GM23338 (cell line): ENCODE measurements at regions not wholly inside any gene's neighbourhood (a gene's known extent, or its start where the extent isn't known, plus 50 kb on each side); places are given as distances from the start of the nearest gene placed in this dataset.

Experiments used
- ATAC-seq: fragments of 200-7000 bp; cut with Tn5 transposase; 3 replicates; pipeline ENCODE4 v1.9.1; 2020
- DNase-seq: peaks from one replicate; pipeline ENCODE4 v3.0.0-alpha.2; 2015; ENCODE audit warnings: low spot score
- H2AFZ ChIP-seq: fragments of 200-600 bp; sonication (generic); 2 replicates; pipeline ENCODE4 v1.8.0; 2016; ENCODE audit warnings: antibody characterized with exemption, mild to moderate bottlenecking, moderate library complexity
- H3F3A ChIP-seq: fragments of 200-600 bp; sonication (generic); replicated peaks from 2 replicates; pipeline ENCODE4 v1.8.0; 2017; ENCODE audit warnings: antibody characterized with exemption, mixed run types, low read depth
- H3K27ac ChIP-seq: fragments of 200-600 bp; sonication (generic); 2 replicates; pipeline ENCODE4 v1.6.1; 2016; ENCODE audit warnings: low read depth
- H3K27me3 ChIP-seq: fragments of 200-600 bp; sonication (generic); 2 replicates; pipeline ENCODE4 v1.8.0; 2016; ENCODE audit warnings: mild to moderate bottlenecking, mixed run types, moderate library complexity; ENCODE audit not compliant: insufficient read depth
- H3K36me3 ChIP-seq: fragments of 200-600 bp; sonication (generic); 2 replicates; pipeline ENCODE4 v1.8.0; 2016; ENCODE audit warnings: mild to moderate bottlenecking; ENCODE audit not compliant: insufficient read depth
- H3K4me1 ChIP-seq: fragments of 200-600 bp; sonication (generic); 2 replicates; pipeline ENCODE4 v1.8.0; 2016; ENCODE audit warnings: mild to moderate bottlenecking, moderate library complexity; ENCODE audit not compliant: insufficient read depth
- H3K4me2 ChIP-seq: fragments of 200-600 bp; sonication (generic); 2 replicates; pipeline ENCODE4 v1.7.1; 2017; ENCODE audit warnings: mixed run types
- H3K4me3 ChIP-seq: fragments of 200-600 bp; sonication (generic); 2 replicates; pipeline ENCODE4 v1.6.1; 2016; ENCODE audit warnings: mixed run types
- H3K79me2 ChIP-seq: fragments of 200-600 bp; sonication (generic); replicated peaks from 2 replicates; pipeline ENCODE4 v1.8.0; 2017; ENCODE audit warnings: mild to moderate bottlenecking; ENCODE audit not compliant: insufficient read depth
- H3K9me2 ChIP-seq: fragments of 200-600 bp; sonication (generic); 2 replicates; pipeline ENCODE4 v1.8.0; 2017; ENCODE audit not compliant: insufficient read depth
- H4K20me1 ChIP-seq: fragments of 200-600 bp; sonication (generic); replicated peaks from 2 replicates; pipeline ENCODE4 v1.8.0; 2017; ENCODE audit warnings: mild to moderate bottlenecking; ENCODE audit not compliant: insufficient read depth
- H3K27ac Mint-ChIP-seq: 2 replicates; pipeline ENCODE4 v1.8.0; 2020; ENCODE audit warnings: inconsistent platforms, mild to moderate bottlenecking, moderate library complexity, mixed read lengths
- H3K27me3 Mint-ChIP-seq: 3 replicates; pipeline ENCODE4 v1.8.0; 2022; ENCODE audit warnings: low read depth, mild to moderate bottlenecking, moderate library complexity, mixed read lengths, inconsistent platforms; ENCODE audit not compliant: insufficient read depth, poor library complexity
- H3K36me3 Mint-ChIP-seq: 3 replicates; pipeline ENCODE4 v1.8.0; 2021; ENCODE audit warnings: low read depth, mild to moderate bottlenecking, inconsistent platforms, moderate library complexity, mixed read lengths
- H3K4me1 Mint-ChIP-seq: 3 replicates; pipeline ENCODE4 v1.8.0; 2020; ENCODE audit warnings: mild to moderate bottlenecking, inconsistent platforms, mixed read lengths
- H3K4me3 Mint-ChIP-seq: 3 replicates; pipeline ENCODE4 v1.8.0; 2021; ENCODE audit warnings: moderate library complexity, mild to moderate bottlenecking, inconsistent platforms, mixed read lengths
- H3K9me3 Mint-ChIP-seq: 3 replicates; pipeline ENCODE4 v1.8.0; 2020; ENCODE audit warnings: moderate library complexity, mild to moderate bottlenecking, inconsistent platforms, mixed read lengths
- CREB1 ChIP-seq: fragments of 250-450 bp; sonication (Bioruptor Pico); IDR thresholded peaks from 2 replicates; pipeline ENCODE4 v1.5.0; 2020; ENCODE audit warnings: low read depth, mild to moderate bottlenecking, moderate library complexity
- EZH2 ChIP-seq: fragments of 200-600 bp; sonication (generic); IDR thresholded peaks from one replicate; pipeline ENCODE4 v1.8.0; 2017; ENCODE audit warnings: antibody characterized with exemption, mild to moderate bottlenecking, low read depth; ENCODE audit not compliant: unreplicated experiment
- EZH2phosphoT487 ChIP-seq: fragments of 200-600 bp; sonication (generic); IDR thresholded peaks from one replicate; pipeline ENCODE4 v1.8.1; 2018; ENCODE audit warnings: antibody characterized with exemption; ENCODE audit not compliant: unreplicated experiment
- JUNB ChIP-seq: IDR thresholded peaks from one replicate; pipeline ENCODE4 v1.6.1; 2016; ENCODE audit warnings: antibody characterized with exemption; ENCODE audit not compliant: unreplicated experiment
- NANOG ChIP-seq: IDR thresholded peaks from 2 replicates; pipeline ENCODE4 v1.6.1; 2016; ENCODE audit warnings: antibody characterized with exemption, borderline replicate concordance
- POLR2AphosphoS5 ChIP-seq: IDR thresholded peaks from 2 replicates; pipeline ENCODE4 v1.6.1; 2016; ENCODE audit warnings: antibody characterized with exemption, low read depth
- STAT1 ChIP-seq: IDR thresholded peaks from one replicate; pipeline ENCODE4 v1.6.1; 2016; ENCODE audit warnings: antibody characterized with exemption; ENCODE audit not compliant: unreplicated experiment
- ZNF114 ChIP-seq: fragments of 250-450 bp; sonication (Bioruptor Pico); IDR thresholded peaks from 2 replicates; pipeline ENCODE4 v1.5.0; 2020; ENCODE audit warnings: mild to moderate bottlenecking, moderate library complexity
- ZNF331 ChIP-seq: fragments of 250-450 bp; sonication (Bioruptor Pico); IDR thresholded peaks from 2 replicates; pipeline ENCODE4 v1.5.0; 2020; ENCODE audit warnings: low read depth, mild to moderate bottlenecking, moderate library complexity
- TF ChIP-seq, protein P1 (sequence below): IDR thresholded peaks from one replicate; pipeline ENCODE4 v1.6.1; 2018; ENCODE audit warnings: antibody characterized with exemption; ENCODE audit not compliant: unreplicated experiment
- TF ChIP-seq, protein P2 (sequence below), 2 experiments: fragments of 200-600 bp in 1 of 2; sonication (generic) in 1 of 2; conservative IDR thresholded peaks; 2 replicates each; pipeline versions ENCODE4 v1.5.1 to v1.6.1; 2016 to 2017; ENCODE audit warnings: antibody characterized with exemption in 2 of 2, low read depth in 2 of 2, mild to moderate bottlenecking in 2 of 2, moderate library complexity in 1 of 2
- TF ChIP-seq, protein P3 (sequence below): IDR thresholded peaks from 2 replicates; pipeline ENCODE4 v1.6.1; 2016; ENCODE audit warnings: antibody characterized with exemption
- TF ChIP-seq, protein P4 (sequence below): fragments of 250-450 bp; sonication (Bioruptor Pico); IDR thresholded peaks from 2 replicates; pipeline ENCODE4 v1.5.0; 2020; ENCODE audit warnings: mild to moderate bottlenecking, moderate library complexity

DNA sequence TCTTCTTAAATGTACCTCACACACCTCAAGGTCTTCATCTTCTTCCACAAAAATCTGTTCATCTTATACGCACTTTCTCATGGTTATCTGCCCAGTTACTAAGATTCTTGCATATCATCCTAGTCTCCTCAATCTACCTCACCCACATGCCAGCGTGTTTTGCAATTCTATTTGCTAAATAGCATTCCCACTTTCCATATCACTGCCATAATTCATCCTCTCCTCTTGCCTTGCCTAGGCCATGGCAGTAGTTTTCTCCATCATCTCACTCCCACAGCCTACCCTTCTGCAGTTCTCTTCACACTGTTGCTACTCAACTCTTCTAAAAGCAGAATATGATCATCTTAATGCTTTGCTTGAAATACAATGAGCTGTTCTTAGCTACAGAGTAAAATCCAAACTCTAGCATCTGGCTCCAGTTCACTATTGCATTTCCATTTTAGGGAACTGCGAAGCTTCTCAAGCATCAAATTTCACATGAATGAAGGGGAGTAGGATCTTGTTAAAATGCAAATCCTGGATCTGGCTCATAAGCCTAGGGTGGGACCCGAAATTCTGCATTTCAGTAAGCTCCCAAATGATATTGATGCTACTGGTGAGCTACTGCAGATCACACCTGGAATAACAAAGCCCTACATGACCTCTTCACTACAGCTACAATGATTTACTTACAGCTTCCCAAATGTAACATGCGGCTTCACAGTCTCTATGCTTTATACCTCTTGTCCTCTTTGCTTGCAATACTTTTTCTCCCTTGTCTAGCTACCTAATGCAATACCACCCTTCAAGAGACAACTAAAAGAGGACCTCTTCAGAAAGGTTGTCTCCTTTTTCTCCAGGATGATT lies 293.9 kb downstream of the SATB2 start:
- H3K9me3 Mint-ChIP-seq: no peaks in the 10 kb centered on the region
- Histone ChIP-seq H4K20me1 (no peaks in the 10 kb centered on the region), H3K79me2 (no peaks in the 10 kb centered on the region), H3K4me3 (no peak overlapping the region), H3K4me2 (0 out of 2 replicates have a peak overlapping the region, but pooled peaks have one; percentile 23), H3F3A (no peaks in the 10 kb centered on the region), H3K27ac (no peak overlapping the region; the same call in 1 of the 2 replicates), H2AFZ (peak overlapping the region; percentile 75; the same call in 1 of the 2 replicates), H3K27me3 (no peaks in the 10 kb centered on the region), H3K4me1 (peaks cover 13% of the 10 kb centered on the region), H3K36me3 (no peaks in the 10 kb centered on the region), H3K9me2 (peaks cover 11% of the 10 kb centered on the region)
- 0 out of 2 replicates have a peak overlapping the region, but pooled peaks have one; percentile 3 for H3K27ac Mint-ChIP-seq
- H3K4me1 Mint-ChIP-seq: peaks cover 15% of the 10 kb centered on the region
- ATAC-seq (no peak), DNase-seq (no peak)
- no peak for TF ChIP-seq STAT1
- TF ChIP-seq ZNF331 (CRISPR knock-in tag): no peak
- no peak for TF ChIP-seq EZH2
- no peak for TF ChIP-seq ZNF114
- no peak for TF ChIP-seq CREB1 (CRISPR knock-in tag)
- TF ChIP-seq, protein P1, sequence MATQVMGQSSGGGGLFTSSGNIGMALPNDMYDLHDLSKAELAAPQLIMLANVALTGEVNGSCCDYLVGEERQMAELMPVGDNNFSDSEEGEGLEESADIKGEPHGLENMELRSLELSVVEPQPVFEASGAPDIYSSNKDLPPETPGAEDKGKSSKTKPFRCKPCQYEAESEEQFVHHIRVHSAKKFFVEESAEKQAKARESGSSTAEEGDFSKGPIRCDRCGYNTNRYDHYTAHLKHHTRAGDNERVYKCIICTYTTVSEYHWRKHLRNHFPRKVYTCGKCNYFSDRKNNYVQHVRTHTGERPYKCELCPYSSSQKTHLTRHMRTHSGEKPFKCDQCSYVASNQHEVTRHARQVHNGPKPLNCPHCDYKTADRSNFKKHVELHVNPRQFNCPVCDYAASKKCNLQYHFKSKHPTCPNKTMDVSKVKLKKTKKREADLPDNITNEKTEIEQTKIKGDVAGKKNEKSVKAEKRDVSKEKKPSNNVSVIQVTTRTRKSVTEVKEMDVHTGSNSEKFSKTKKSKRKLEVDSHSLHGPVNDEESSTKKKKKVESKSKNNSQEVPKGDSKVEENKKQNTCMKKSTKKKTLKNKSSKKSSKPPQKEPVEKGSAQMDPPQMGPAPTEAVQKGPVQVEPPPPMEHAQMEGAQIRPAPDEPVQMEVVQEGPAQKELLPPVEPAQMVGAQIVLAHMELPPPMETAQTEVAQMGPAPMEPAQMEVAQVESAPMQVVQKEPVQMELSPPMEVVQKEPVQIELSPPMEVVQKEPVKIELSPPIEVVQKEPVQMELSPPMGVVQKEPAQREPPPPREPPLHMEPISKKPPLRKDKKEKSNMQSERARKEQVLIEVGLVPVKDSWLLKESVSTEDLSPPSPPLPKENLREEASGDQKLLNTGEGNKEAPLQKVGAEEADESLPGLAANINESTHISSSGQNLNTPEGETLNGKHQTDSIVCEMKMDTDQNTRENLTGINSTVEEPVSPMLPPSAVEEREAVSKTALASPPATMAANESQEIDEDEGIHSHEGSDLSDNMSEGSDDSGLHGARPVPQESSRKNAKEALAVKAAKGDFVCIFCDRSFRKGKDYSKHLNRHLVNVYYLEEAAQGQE: no peak
- TF ChIP-seq, protein P2, sequence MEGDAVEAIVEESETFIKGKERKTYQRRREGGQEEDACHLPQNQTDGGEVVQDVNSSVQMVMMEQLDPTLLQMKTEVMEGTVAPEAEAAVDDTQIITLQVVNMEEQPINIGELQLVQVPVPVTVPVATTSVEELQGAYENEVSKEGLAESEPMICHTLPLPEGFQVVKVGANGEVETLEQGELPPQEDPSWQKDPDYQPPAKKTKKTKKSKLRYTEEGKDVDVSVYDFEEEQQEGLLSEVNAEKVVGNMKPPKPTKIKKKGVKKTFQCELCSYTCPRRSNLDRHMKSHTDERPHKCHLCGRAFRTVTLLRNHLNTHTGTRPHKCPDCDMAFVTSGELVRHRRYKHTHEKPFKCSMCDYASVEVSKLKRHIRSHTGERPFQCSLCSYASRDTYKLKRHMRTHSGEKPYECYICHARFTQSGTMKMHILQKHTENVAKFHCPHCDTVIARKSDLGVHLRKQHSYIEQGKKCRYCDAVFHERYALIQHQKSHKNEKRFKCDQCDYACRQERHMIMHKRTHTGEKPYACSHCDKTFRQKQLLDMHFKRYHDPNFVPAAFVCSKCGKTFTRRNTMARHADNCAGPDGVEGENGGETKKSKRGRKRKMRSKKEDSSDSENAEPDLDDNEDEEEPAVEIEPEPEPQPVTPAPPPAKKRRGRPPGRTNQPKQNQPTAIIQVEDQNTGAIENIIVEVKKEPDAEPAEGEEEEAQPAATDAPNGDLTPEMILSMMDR (conservative IDR thresholded peaks at IDR 0.05; ENCODE audit: low read depth in 2 of 2): no peak
- no peak for TF ChIP-seq JUNB
- no peak for TF ChIP-seq POLR2AphosphoS5
- TF ChIP-seq, protein P3, sequence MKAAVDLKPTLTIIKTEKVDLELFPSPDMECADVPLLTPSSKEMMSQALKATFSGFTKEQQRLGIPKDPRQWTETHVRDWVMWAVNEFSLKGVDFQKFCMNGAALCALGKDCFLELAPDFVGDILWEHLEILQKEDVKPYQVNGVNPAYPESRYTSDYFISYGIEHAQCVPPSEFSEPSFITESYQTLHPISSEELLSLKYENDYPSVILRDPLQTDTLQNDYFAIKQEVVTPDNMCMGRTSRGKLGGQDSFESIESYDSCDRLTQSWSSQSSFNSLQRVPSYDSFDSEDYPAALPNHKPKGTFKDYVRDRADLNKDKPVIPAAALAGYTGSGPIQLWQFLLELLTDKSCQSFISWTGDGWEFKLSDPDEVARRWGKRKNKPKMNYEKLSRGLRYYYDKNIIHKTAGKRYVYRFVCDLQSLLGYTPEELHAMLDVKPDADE: no peak
- TF ChIP-seq, protein P4, sequence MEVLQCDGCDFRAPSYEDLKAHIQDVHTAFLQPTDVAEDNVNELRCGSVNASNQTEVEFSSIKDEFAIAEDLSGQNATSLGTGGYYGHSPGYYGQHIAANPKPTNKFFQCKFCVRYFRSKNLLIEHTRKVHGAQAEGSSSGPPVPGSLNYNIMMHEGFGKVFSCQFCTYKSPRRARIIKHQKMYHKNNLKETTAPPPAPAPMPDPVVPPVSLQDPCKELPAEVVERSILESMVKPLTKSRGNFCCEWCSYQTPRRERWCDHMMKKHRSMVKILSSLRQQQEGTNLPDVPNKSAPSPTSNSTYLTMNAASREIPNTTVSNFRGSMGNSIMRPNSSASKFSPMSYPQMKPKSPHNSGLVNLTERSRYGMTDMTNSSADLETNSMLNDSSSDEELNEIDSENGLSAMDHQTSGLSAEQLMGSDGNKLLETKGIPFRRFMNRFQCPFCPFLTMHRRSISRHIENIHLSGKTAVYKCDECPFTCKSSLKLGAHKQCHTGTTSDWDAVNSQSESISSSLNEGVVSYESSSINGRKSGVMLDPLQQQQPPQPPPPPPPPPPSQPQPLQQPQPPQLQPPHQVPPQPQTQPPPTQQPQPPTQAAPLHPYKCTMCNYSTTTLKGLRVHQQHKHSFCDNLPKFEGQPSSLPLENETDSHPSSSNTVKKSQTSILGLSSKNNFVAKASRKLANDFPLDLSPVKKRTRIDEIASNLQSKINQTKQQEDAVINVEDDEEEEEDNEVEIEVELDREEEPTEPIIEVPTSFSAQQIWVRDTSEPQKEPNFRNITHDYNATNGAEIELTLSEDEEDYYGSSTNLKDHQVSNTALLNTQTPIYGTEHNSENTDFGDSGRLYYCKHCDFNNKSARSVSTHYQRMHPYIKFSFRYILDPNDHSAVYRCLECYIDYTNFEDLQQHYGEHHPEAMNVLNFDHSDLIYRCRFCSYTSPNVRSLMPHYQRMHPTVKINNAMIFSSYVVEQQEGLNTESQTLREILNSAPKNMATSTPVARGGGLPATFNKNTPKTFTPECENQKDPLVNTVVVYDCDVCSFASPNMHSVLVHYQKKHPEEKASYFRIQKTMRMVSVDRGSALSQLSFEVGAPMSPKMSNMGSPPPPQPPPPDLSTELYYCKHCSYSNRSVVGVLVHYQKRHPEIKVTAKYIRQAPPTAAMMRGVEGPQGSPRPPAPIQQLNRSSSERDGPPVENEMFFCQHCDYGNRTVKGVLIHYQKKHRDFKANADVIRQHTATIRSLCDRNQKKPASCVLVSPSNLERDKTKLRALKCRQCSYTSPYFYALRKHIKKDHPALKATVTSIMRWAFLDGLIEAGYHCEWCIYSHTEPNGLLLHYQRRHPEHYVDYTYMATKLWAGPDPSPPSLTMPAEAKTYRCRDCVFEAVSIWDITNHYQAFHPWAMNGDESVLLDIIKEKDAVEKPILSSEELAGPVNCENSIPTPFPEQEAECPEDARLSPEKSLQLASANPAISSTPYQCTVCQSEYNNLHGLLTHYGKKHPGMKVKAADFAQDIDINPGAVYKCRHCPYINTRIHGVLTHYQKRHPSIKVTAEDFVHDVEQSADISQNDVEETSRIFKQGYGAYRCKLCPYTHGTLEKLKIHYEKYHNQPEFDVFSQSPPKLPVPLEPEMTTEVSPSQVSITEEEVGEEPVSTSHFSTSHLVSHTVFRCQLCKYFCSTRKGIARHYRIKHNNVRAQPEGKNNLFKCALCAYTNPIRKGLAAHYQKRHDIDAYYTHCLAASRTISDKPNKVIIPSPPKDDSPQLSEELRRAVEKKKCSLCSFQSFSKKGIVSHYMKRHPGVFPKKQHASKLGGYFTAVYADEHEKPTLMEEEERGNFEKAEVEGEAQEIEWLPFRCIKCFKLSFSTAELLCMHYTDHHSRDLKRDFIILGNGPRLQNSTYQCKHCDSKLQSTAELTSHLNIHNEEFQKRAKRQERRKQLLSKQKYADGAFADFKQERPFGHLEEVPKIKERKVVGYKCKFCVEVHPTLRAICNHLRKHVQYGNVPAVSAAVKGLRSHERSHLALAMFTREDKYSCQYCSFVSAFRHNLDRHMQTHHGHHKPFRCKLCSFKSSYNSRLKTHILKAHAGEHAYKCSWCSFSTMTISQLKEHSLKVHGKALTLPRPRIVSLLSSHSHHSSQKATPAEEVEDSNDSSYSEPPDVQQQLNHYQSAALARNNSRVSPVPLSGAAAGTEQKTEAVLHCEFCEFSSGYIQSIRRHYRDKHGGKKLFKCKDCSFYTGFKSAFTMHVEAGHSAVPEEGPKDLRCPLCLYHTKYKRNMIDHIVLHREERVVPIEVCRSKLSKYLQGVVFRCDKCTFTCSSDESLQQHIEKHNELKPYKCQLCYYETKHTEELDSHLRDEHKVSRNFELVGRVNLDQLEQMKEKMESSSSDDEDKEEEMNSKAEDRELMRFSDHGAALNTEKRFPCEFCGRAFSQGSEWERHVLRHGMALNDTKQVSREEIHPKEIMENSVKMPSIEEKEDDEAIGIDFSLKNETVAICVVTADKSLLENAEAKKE (CRISPR knock-in tag): no peak
- no peak for TF ChIP-seq NANOG
- no peak for TF ChIP-seq EZH2phosphoT487
- no peaks in the 10 kb centered on the region for H3K27me3 Mint-ChIP-seq
- no peaks in the 10 kb centered on the region for H3K36me3 Mint-ChIP-seq
- H3K4me3 Mint-ChIP-seq: no peak overlapping the region
